ENCODE measurements at regions not wholly inside any gene's neighbourhood (a gene's known extent, or its start where the extent isn't known, plus 50 kb on each side); places are given as distances from the start of the nearest gene placed in this dataset.

- ATAC-seq (no peak), DNase-seq (peak in 1 of 4 donors; percentile 8)
- H3K4me1 ChIP-seq = peaks cover 7% of the 10 kb centered on the region
- H3K27ac ChIP-seq = no peak overlapping the region
- H3K4me3 ChIP-seq = no peak overlapping the region
- H3K27me3 ChIP-seq = no peaks in the 10 kb centered on the region
- H3K9me3 ChIP-seq = no peaks in the 10 kb centered on the region
- TF ChIP-seq, protein P1, sequence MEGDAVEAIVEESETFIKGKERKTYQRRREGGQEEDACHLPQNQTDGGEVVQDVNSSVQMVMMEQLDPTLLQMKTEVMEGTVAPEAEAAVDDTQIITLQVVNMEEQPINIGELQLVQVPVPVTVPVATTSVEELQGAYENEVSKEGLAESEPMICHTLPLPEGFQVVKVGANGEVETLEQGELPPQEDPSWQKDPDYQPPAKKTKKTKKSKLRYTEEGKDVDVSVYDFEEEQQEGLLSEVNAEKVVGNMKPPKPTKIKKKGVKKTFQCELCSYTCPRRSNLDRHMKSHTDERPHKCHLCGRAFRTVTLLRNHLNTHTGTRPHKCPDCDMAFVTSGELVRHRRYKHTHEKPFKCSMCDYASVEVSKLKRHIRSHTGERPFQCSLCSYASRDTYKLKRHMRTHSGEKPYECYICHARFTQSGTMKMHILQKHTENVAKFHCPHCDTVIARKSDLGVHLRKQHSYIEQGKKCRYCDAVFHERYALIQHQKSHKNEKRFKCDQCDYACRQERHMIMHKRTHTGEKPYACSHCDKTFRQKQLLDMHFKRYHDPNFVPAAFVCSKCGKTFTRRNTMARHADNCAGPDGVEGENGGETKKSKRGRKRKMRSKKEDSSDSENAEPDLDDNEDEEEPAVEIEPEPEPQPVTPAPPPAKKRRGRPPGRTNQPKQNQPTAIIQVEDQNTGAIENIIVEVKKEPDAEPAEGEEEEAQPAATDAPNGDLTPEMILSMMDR (IDR thresholded peaks at IDR 0.05) = no peak
- no peak for TF ChIP-seq POLR2A (IDR thresholded peaks at IDR 0.05)
- 56 to 62% methylated on average over 12 of the region's 13 CpGs for WGBS, 2 donors
- no peaks in the 10 kb centered on the region for H3K36me3 ChIP-seq (replicated peaks in 1 of 2; ENCODE audit: insufficient read depth in 1 of 2, low read depth in 2 of 2)
- intact Hi-C loops (cut with DNase I) = no loop called here
Measured at GRCh38 chr14:101711041-101711856, 50.3 kb upstream of the PPP2R5C start.
